ENCODE measurements at regions not wholly inside any gene's neighbourhood (a gene's known extent, or its start where the extent isn't known, plus 50 kb on each side); places are given as distances from the start of the nearest gene placed in this dataset.

- in situ Hi-C loops (cut with MboI; ENCODE audit: low sequenced_read_pairs) = no loop called here
Measured at GRCh38 chr20:24040896-24041459, 52.4 kb upstream of the GGTLC1 start.

GRCh38 chr20:24039196-24039595 lies 50.6 kb upstream of the GGTLC1 start:
- in situ Hi-C loops (cut with MboI; ENCODE audit: low sequenced_read_pairs) = no loop called here

Data from HL-60/S4 treated with phorbol 12-myristate 13-acetate at 8.2 ng/mL for 4 days and 3 days (cell line).